ENCODE measurements at regions not wholly inside any gene's neighbourhood (a gene's known extent, or its start where the extent isn't known, plus 50 kb on each side); places are given as distances from the start of the nearest gene placed in this dataset.

GRCh38 chr15:31234815-31235214 is 91.8 kb upstream of the KLF13 start:
- no peak for TF ChIP-seq POLR2AphosphoS5 (IDR thresholded peaks at IDR 0.05; ENCODE audit: borderline replicate concordance, low read depth, low read length)
- TF ChIP-seq EZH2 (IDR thresholded peaks at IDR 0.05), result no peak
- TF ChIP-seq FOXP2 (optimal IDR thresholded peaks at IDR 0.05; ENCODE audit: control extremely low read depth, extremely low read length, insufficient read depth), result no peak

Data from SK-N-MC (cell line).